ENCODE measurements at regions not wholly inside any gene's neighbourhood (a gene's known extent, or its start where the extent isn't known, plus 50 kb on each side); places are given as distances from the start of the nearest gene placed in this dataset.

DNA sequence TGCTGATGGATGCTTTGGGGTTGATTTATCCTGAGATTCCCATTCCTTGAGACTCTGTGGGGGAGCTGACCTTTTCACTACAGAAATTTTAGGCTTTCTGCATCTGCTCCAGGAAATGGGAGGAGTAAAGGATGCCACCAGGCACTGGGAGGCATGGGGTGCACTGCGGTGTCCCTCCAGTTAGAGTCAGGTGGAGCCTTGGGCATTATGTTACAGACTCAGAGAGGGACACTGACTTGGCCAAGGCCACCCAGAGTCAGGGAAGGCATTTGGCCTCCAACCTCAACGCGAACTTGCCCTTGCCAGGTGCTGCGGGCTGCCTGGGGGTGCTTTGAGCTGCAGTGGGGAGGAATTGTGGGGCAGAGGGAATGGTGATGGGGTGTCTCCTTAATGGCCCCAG is 58.0 kb upstream of the TBX3 start:
- Mint-ChIP-seq H3K9me3 (ENCODE audit: unreplicated experiment) (no peaks in the 10 kb centered on the region), H3K4me1 (ENCODE audit: unreplicated experiment) (peaks cover 9% of the 10 kb centered on the region), H3K27me3 (ENCODE audit: unreplicated experiment) (peaks cover 2% of the 10 kb centered on the region), H3K36me3 (ENCODE audit: low read depth, unreplicated experiment) (no peaks in the 10 kb centered on the region), H3K27ac (ENCODE audit: unreplicated experiment) (no peak overlapping the region), H3K4me3 (ENCODE audit: unreplicated experiment) (no peak overlapping the region)
- DNase-seq (ENCODE audit: low spot score), result no peak
- no peak for TF ChIP-seq CTCF (IDR thresholded peaks at IDR 0.05; ENCODE audit: unreplicated experiment)

DNA sequence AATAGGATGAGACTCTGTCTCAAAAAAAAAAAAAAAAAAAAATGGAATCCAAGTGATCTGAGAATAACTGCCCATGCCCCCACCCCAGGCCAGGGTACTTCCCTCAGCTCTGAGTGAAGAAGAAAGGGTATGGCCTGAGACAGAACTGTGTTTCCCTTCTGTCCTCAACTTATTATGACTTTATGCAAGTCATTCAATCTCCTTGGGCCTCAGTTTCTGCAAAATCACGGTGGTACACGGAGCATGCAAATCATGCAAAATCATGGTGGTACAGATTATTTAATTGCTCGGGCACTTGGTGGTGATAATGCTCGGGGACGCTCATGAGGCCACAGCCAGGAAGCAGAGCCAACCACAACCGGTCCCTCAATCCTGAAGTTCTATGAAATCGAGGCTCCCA is 56.5 kb upstream of the TBX3 start:
- TF ChIP-seq CTCF (IDR thresholded peaks at IDR 0.05; ENCODE audit: unreplicated experiment), result no peak
- DNase-seq (ENCODE audit: low spot score), result no peak
- Mint-ChIP-seq H3K4me3 (ENCODE audit: unreplicated experiment) (no peak overlapping the region), H3K4me1 (ENCODE audit: unreplicated experiment) (no peaks in the 10 kb centered on the region), H3K36me3 (ENCODE audit: low read depth, unreplicated experiment) (no peaks in the 10 kb centered on the region), H3K27me3 (ENCODE audit: unreplicated experiment) (peaks cover 2% of the 10 kb centered on the region), H3K9me3 (ENCODE audit: unreplicated experiment) (no peaks in the 10 kb centered on the region), H3K27ac (ENCODE audit: unreplicated experiment) (no peak overlapping the region)

DNA sequence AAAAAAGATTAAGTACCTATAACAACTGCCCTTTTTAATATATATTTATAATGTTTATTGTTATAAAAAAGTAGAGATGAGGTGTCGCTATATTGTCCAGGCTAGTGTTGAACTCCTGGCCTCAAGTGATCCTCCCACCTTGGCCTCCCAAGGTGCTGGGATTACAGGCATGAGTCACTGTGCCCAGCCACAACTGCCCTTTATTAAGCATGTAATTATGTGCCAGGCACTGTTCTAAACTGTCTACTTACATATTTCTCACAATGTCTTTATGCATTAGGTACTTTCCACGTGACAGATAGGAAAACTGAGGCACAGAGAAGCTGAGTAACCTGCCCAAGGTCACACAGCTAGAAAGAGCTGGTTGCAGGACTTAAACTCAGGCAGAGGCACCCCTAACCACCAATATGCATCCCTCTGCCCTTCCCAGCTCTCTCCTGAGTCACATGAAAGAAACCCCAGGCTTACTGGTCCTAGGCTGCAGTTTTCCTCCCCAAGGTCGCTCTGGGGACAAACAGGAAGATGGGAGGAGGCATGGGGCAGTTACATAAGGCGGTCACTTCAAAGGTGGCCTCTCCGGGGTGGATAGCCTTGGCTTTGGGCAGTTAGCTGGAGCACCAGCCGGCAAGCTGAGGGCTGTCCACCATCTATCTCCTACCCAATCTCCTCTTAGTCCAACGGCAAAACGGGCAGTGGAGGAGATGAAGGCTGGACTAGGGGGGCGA is 54.6 kb upstream of the TBX3 start:
- no peak for DNase-seq (ENCODE audit: low spot score)
- Mint-ChIP-seq H3K36me3 (ENCODE audit: low read depth, unreplicated experiment) (no peaks in the 10 kb centered on the region), H3K27ac (ENCODE audit: unreplicated experiment) (no peak overlapping the region), H3K9me3 (ENCODE audit: unreplicated experiment) (no peaks in the 10 kb centered on the region), H3K4me3 (ENCODE audit: unreplicated experiment) (no peak overlapping the region), H3K4me1 (ENCODE audit: unreplicated experiment) (no peaks in the 10 kb centered on the region), H3K27me3 (ENCODE audit: unreplicated experiment) (peaks cover 4% of the 10 kb centered on the region)
- no peak for TF ChIP-seq CTCF (IDR thresholded peaks at IDR 0.05; ENCODE audit: unreplicated experiment)

GRCh38 chr12:114735680-114736374 is 51.9 kb upstream of the TBX3 start:
- Mint-ChIP-seq H3K36me3 (ENCODE audit: low read depth, unreplicated experiment) (no peaks in the 10 kb centered on the region), H3K4me1 (ENCODE audit: unreplicated experiment) (no peaks in the 10 kb centered on the region), H3K27me3 (ENCODE audit: unreplicated experiment) (peaks cover 4% of the 10 kb centered on the region), H3K4me3 (ENCODE audit: unreplicated experiment) (no peak overlapping the region), H3K9me3 (ENCODE audit: unreplicated experiment) (no peaks in the 10 kb centered on the region), H3K27ac (ENCODE audit: unreplicated experiment) (no peak overlapping the region)
- DNase-seq (ENCODE audit: low spot score), result no peak
- no peak for TF ChIP-seq CTCF (IDR thresholded peaks at IDR 0.05; ENCODE audit: unreplicated experiment)

DNA sequence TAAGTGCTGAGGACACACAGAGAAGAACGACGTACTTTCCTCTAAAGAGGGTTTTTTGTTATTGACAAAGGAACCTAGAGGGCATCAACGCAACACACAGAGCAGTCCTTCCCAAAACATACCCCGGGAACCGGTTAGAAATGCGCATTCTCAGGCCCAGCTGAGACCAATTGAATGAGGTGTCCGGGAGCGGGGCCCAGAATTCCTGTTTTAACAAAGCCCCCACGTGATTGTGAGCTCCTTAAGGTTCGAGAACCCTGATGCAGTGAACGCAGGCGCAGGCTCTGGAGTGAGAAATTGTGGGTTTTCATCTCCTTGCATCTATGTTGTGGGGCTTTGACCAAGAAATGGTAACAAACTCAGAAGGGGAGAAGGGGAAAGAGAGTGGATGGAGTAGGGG is 51.0 kb upstream of the TBX3 start:
- no peak for TF ChIP-seq CTCF (IDR thresholded peaks at IDR 0.05; ENCODE audit: unreplicated experiment)
- peaks cover 4% of the 10 kb centered on the region for H3K27me3 Mint-ChIP-seq (ENCODE audit: unreplicated experiment)
- DNase-seq (ENCODE audit: low spot score), result no peak
- H3K36me3 Mint-ChIP-seq (ENCODE audit: low read depth, unreplicated experiment), result no peaks in the 10 kb centered on the region
- H3K9me3 Mint-ChIP-seq (ENCODE audit: unreplicated experiment), result no peaks in the 10 kb centered on the region
- H3K27ac Mint-ChIP-seq (ENCODE audit: unreplicated experiment), result no peak overlapping the region
- no peaks in the 10 kb centered on the region for H3K4me1 Mint-ChIP-seq (ENCODE audit: unreplicated experiment)
- no peak overlapping the region for H3K4me3 Mint-ChIP-seq (ENCODE audit: unreplicated experiment)
